CD4-positive, alpha-beta T cell treated with Interleukin-1 beta for 1 hour (primary cell): ENCODE measurements at regions not wholly inside any gene's neighbourhood (a gene's known extent, or its start where the extent isn't known, plus 50 kb on each side); places are given as distances from the start of the nearest gene placed in this dataset.
"Not testable (repeated sequence)": the region's sequence is repeated elsewhere in the genome, so short reads cannot be mapped to it uniquely, and the experiment has no call there.

ENCODE experiments used
- DNase-seq, 2 donors: peaks; one replicate each; pipeline ENCODE4 v3.0.0-alpha.2; 2020 to 2022

GRCh38 chr14:37787879-37788494 lies 192.6 kb downstream of the TTC6 start:
- no peak for DNase-seq

GRCh38 chr14:37791384-37792036 lies 196.1 kb downstream of the TTC6 start:
- DNase-seq, result no peak

DNA sequence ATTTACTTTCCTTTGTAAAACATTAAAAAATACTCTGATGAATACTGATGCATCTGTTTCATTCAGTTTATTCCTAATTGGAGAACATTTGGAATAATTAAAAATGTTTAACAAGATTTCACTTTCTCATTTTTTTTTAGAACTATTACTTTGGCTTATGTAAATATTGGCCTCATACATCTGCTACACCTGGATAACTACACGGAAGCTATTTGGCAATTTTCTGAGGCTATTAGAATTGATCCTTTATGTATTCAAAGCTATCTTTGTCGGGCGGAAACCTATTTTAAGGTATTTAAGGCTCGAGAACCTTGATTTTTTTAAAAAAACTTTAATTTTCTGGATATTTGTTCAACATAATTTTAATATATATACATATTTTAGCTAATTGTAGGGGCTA lies 196.7 kb downstream of the TTC6 start:
- no peak for DNase-seq

DNA sequence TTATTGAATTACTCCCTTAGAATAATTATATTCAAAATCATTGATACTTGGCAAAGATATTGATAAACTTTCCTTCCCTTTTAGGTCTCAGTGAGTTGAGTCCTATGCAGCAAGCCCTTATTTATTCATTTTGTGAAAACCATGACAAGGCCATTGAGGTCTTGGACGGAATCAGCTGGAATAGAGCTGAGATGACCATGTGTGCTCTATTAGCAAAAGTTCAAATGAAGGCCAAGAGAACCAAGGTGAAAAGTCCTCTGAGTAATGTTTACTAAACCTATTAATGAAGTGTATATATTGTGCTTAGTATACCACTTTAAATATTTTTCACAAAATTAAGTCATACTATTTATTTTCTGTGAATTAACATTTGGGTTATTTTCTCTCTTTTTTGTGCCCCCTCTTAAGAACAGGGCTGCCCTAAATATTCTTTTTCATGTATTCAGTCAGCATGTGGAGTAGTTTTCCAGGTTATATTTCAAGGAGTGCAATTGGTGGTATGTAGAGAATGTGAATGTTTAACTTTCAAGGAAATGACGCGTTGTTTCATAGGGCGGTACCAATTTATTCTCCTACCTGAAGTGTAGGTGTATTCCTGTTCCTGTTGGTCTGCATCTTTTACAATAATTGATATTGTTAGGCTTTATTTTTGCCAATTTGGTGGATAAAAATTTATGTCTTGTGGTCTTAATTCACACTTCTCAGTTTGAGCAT lies 201.4 kb downstream of the TTC6 start:
- no peak for DNase-seq

GRCh38 chr14:37797675-37798074 lies 202.2 kb downstream of the TTC6 start:
- DNase-seq, result no peak

DNA sequence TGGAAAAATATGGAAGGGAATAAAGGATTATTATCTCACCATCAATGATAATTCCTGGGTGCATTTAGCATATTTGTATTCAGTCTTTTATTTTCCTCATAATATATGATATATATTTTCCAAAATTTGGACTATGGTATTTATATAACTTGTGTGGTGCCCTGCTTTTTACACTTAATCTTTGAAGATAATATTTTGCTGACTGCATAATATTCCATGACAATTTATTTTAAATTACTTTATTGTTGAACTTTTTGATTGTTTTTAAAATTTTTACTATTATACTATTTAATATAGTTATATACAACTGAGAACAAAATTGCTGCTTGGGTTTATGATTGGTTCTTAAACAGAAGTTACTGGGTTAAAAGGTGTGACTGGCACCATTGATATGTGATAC lies 212.3 kb downstream of the TTC6 start:
- no peak for DNase-seq

- DNase-seq, result no peak
Measured at GRCh38 chr14:37810094-37810801, 214.8 kb downstream of the TTC6 start.

DNA sequence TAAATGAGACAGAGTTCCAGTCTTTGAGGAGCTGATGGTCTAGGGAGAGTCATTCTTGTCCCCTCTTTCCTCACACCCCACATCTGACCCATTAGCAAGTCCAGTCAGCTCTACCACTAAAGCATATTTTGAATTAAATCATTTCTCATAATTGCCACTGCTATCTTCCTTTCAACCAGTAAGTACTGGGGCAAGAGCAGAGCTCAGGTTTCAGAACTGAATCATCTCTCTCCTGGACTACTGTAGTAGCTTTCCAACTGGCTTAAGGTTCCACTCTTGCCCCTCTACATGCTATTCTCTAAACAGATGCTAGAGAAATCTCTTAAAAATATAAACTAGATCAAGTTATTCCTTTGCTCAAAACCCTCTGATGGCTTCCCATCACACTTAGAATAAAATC lies 218.3 kb downstream of the TTC6 start:
- DNase-seq, result no peak

GRCh38 chr14:37816135-37816534 lies 220.7 kb downstream of the TTC6 start:
- no peak for DNase-seq

GRCh38 chr14:37816743-37817295 lies 221.4 kb downstream of the TTC6 start:
- DNase-seq, result no peak

DNA sequence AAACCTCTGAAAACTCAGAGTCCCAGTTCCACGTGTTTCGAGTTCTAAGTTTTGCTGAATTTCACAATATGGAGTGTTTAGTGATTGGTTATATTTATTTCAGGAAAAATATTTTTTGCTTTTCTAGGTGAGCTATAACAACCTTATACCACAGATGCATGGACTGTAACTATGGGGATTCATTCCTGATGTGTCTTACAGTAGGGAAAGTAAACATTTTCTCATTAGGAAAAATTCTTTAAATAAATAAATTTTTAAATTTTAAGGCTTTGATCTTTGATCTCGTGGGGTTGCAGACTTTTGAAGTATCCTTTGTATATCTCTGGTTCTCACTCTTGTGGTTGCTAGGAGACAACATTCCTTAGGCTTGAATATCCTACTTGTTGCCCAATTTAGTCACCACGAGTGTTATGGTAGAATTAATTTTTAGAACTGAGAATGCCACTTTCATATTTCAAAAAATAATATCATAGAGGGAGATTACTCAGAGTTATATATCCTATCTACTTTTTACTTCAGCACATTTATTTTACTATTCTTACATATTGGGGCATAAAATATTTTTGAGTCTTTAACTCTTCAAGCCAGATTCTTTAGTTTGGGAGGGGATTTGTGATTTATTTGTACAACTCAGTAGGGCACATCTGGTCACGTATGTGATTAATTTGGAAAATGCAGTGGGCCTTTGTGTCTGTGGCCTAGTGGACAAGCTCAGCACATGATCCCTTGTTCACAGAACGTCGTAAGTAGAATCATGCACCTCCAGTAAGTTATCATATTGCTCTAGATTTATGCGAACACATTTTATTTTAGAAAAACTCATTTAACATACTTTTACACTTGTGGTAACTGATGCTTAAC lies 224.0 kb downstream of the TTC6 start:
- no peak for DNase-seq

- not testable (repeated sequence) for DNase-seq
Measured at GRCh38 chr14:37820810-37821209, 225.4 kb downstream of the TTC6 start.

DNA sequence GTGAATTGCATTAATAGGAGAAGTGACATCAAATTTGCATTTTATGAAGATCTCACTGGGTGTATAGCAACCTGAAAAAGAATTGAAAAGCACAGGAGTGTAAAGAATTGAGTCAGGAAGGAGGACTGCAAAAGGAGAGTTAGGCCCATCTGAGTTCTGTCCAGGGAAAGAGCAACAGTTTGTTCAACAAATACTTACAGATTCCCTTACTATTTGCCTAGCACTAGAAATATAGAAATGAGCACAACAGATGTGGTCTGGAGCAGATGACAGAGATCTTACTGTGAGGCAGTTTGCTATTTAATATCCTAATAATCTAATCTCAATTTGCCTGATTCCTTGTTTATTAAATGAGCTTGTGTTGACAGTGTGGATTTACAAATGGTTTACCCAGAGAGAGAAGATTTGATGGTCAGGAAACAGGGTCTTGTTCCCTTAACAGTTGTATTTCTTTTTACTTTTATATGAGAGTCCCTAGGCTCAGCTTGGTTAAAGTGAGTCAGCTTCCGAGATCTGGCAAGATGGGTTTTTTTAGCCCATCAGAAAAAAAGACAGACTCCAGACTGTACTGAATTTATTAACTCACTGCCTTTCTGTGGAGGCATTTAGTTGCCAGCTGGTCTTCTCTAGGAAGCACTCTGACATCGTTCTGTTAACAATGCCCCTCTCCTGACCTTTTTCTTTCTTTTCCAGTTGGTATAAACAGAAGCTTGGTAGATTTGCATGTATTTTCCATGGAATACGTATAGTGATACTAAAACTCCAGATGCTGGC lies 229.7 kb downstream of the TTC6 start:
- no peak for DNase-seq

- DNase-seq, result no peak
Measured at GRCh38 chr14:37826869-37827268, 231.4 kb downstream of the TTC6 start.

DNA sequence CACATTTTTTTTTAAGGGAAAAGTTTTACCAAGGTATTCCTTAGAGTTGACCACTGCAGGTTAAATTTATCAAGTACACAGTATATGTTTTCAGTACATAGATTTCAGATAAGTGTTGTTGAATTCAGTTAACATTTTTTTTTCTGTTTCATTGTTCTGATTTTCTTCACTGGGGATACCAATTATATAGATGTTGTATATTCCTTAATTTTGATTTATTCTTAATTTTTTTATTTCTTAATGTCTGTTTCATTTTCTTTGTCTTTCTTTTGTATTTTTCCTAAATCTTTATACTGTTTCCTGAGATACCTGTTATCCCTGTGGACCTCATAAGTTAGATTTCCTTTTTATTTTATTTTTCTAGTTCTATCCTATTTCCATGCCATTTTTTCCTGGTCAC lies 234.8 kb downstream of the TTC6 start:
- no peak for DNase-seq

DNA sequence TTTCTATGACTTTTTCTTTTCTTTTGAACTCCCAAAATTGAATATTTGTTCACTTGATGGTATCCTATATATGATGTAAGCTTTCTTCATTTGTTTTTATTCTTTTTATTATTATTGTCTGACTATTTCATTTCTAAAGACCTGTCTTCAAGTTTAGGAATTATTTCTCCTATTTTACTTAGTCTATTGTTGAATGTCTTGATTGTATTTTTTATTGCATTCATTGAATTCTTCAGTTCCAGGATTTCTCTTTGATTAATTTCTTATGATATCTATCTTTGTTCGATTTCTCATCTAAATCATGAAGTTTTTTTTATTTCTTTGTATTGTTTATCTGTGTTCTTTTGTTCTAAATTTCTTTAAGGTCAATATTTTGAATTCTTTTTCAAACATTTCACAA lies 238.8 kb downstream of the TTC6 start:
- no peak for DNase-seq

GRCh38 chr14:37838778-37839177 lies 243.3 kb downstream of the TTC6 start:
- DNase-seq, result not testable (repeated sequence)

GRCh38 chr14:37841039-37841438 lies 245.6 kb downstream of the TTC6 start:
- not testable (repeated sequence) for DNase-seq

DNA sequence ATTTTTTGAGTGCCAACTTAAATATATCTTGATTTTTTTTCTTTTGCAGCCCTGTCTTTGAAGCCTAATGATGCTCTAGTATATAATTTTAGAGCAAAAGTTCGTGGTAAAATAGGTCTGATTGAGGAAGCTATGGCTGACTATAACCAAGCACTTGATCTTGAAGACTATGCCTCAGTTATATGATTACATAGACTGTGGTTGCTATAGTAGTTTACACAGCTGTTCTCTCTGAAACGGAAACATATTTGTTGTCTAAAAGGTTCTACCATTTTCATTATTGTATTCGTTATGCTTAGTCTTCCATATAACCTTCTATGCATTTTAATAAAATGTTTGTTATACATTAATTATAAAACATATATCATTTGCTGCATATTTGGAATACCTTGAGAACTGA lies 246.7 kb downstream of the TTC6 start:
- no peak for DNase-seq

GRCh38 chr14:37843954-37844607 lies 248.7 kb downstream of the TTC6 start:
- no peak for DNase-seq

GRCh38 chr14:37844614-37845013 lies 249.2 kb downstream of the TTC6 start:
- DNase-seq, result no peak
